Renal cortical epithelial cell (primary cell): ENCODE measurements at regions not wholly inside any gene's neighbourhood (a gene's known extent, or its start where the extent isn't known, plus 50 kb on each side); places are given as distances from the start of the nearest gene placed in this dataset.
A peak's percentile ranks its signal among the peaks of the same experiment; 100 is the strongest.
"Not testable (repeated sequence)": the region's sequence is repeated elsewhere in the genome, so short reads cannot be mapped to it uniquely, and the experiment has no call there.

Source experiments
- DNase-seq: peaks from one replicate; pipeline ENCODE4 v3.0.0-alpha.2; 2011; ENCODE audit warnings: low read depth

GRCh38 chr18:51458861-51459260, 261.4 kb upstream of the MEX3C start:
- DNase-seq: no peak

GRCh38 chr18:51461956-51462355, 264.5 kb upstream of the MEX3C start:
- peak; percentile 52 for DNase-seq

- no peak for DNase-seq
Observed at GRCh38 chr18:51463483-51464136, 266.1 kb upstream of the MEX3C start.

- DNase-seq: no peak
Observed at GRCh38 chr18:51478908-51479307, 281.4 kb upstream of the MEX3C start.

GRCh38 chr18:51479736-51480135, 282.3 kb upstream of the MEX3C start:
- no peak for DNase-seq

GRCh38 chr18:51480407-51481261, 283.2 kb upstream of the MEX3C start:
- no peak for DNase-seq

- DNase-seq: no peak
Observed at GRCh38 chr18:51486735-51487366, 289.4 kb upstream of the MEX3C start.

- no peak for DNase-seq
Observed at GRCh38 chr18:51490417-51490816, 292.9 kb upstream of the MEX3C start.

- DNase-seq: no peak
Observed at GRCh38 chr18:51490860-51491259, 293.4 kb upstream of the MEX3C start.

- no peak for DNase-seq
Observed at GRCh38 chr18:51491678-51492372, 294.3 kb upstream of the MEX3C start.

GRCh38 chr18:51498085-51498855, 300.8 kb upstream of the MEX3C start:
- no peak for DNase-seq

GRCh38 chr18:51503351-51503750, 305.9 kb upstream of the MEX3C start:
- no peak for DNase-seq

- no peak for DNase-seq
Observed at GRCh38 chr18:51506811-51507210, 309.3 kb upstream of the MEX3C start.

- DNase-seq: not testable (repeated sequence)
Observed at GRCh38 chr18:51508410-51508809, 310.9 kb upstream of the MEX3C start.

GRCh38 chr18:51510020-51510419, 312.5 kb upstream of the MEX3C start:
- DNase-seq: no peak

GRCh38 chr18:51513517-51513916, 316.0 kb upstream of the MEX3C start:
- peak; percentile 11 for DNase-seq

- no peak for DNase-seq
Observed at GRCh38 chr18:51514128-51514527, 316.6 kb upstream of the MEX3C start.

GRCh38 chr18:51516478-51517038, 319.1 kb upstream of the MEX3C start:
- DNase-seq: no peak

- no peak for DNase-seq
Observed at GRCh38 chr18:51519571-51519970, 322.1 kb upstream of the MEX3C start.

GRCh38 chr18:51520676-51521180, 323.2 kb upstream of the MEX3C start:
- no peak for DNase-seq

- no peak for DNase-seq
Observed at GRCh38 chr18:51522338-51522737, 324.9 kb upstream of the MEX3C start.
